H9 (cell line): ENCODE measurements at regions not wholly inside any gene's neighbourhood (a gene's known extent, or its start where the extent isn't known, plus 50 kb on each side); places are given as distances from the start of the nearest gene placed in this dataset.
"Not testable (repeated sequence)": the region's sequence is repeated elsewhere in the genome, so short reads cannot be mapped to it uniquely, and the experiment has no call there.

Source experiments
- DNase-seq: peaks from one replicate; pipeline ENCODE4 v3.0.0-alpha.2; 2017
- H2AFZ ChIP-seq: one replicate; pipeline ENCODE4 v1.6.1; 2013; ENCODE audit warnings: mild to moderate bottlenecking, low read length, control low read depth, moderate library complexity
- H2AK5ac ChIP-seq: 2 replicates; pipeline ENCODE4 v1.6.1; 2013; ENCODE audit warnings: low read length, control low read depth, mixed read lengths; ENCODE audit not compliant: insufficient read length
- H2BK120ac ChIP-seq: one replicate; pipeline ENCODE4 v1.6.1; 2013; ENCODE audit warnings: low read depth, mild to moderate bottlenecking, low read length, control low read depth, inconsistent platforms; ENCODE audit not compliant: poor library complexity, severe bottlenecking
- H2BK12ac ChIP-seq: 2 replicates; pipeline ENCODE4 v1.6.1; 2013; ENCODE audit warnings: low read length, control low read depth, mixed read lengths, low read depth; ENCODE audit not compliant: insufficient read length
- H2BK15ac ChIP-seq: 2 replicates; pipeline ENCODE4 v1.6.1; 2013; ENCODE audit warnings: low read depth, low read length, control low read depth
- H2BK20ac ChIP-seq: one replicate; pipeline ENCODE4 v1.6.1; 2013; ENCODE audit warnings: low read depth, mild to moderate bottlenecking, low read length, control low read depth, inconsistent platforms; ENCODE audit not compliant: poor library complexity, severe bottlenecking
- H2BK5ac ChIP-seq: 2 replicates; pipeline ENCODE4 v1.6.1; 2013; ENCODE audit warnings: low read length, control low read depth, mixed read lengths; ENCODE audit not compliant: insufficient read length
- H3K14ac ChIP-seq: 2 replicates; pipeline ENCODE4 v1.6.1; 2013; ENCODE audit warnings: low read length, control low read depth; ENCODE audit not compliant: insufficient read depth
- H3K18ac ChIP-seq: 2 replicates; pipeline ENCODE4 v1.6.1; 2013; ENCODE audit warnings: low read depth, mild to moderate bottlenecking, mixed read lengths, low read length, control low read depth; ENCODE audit not compliant: insufficient read length
- H3K23ac ChIP-seq: 2 replicates; pipeline ENCODE4 v1.6.1; 2013; ENCODE audit warnings: low read length, control low read depth, mixed read lengths, low read depth; ENCODE audit not compliant: insufficient read length
- H3K23me2 ChIP-seq: 2 replicates; pipeline ENCODE4 v1.6.1; 2013; ENCODE audit warnings: low read depth, mild to moderate bottlenecking, mixed read lengths, low read length, control low read depth; ENCODE audit not compliant: insufficient read length, poor library complexity, severe bottlenecking
- H3K27ac ChIP-seq: 2 replicates; pipeline ENCODE4 v1.5.1; 2013; ENCODE audit warnings: low read length, control low read depth, mixed read lengths, low read depth; ENCODE audit not compliant: insufficient read length
- H3K27me3 ChIP-seq: 2 replicates; pipeline ENCODE4 v1.6.1; 2013; ENCODE audit warnings: low read length, control low read depth, inconsistent platforms; ENCODE audit not compliant: insufficient read depth
- H3K4ac ChIP-seq: 2 replicates; pipeline ENCODE4 v1.6.1; 2013; ENCODE audit warnings: low read depth, mild to moderate bottlenecking, control low read depth, inconsistent platforms, low read length, moderate library complexity
- H3K4me1 ChIP-seq: 2 replicates; pipeline ENCODE4 v1.6.1; 2013; ENCODE audit warnings: low read length, control low read depth, inconsistent platforms; ENCODE audit not compliant: insufficient read depth
- H3K4me2 ChIP-seq: 2 replicates; pipeline ENCODE4 v1.6.1; 2013; ENCODE audit warnings: low read length, control low read depth, mixed read lengths; ENCODE audit not compliant: insufficient read length, insufficient read depth
- H3K56ac ChIP-seq: 2 replicates; pipeline ENCODE4 v1.6.1; 2013; ENCODE audit warnings: low read depth, mild to moderate bottlenecking, mixed read lengths, low read length, control low read depth; ENCODE audit not compliant: insufficient read length
- H3K79me1 ChIP-seq: 2 replicates; pipeline ENCODE4 v1.6.1; 2013; ENCODE audit warnings: low read depth, mild to moderate bottlenecking, moderate library complexity, low read length, control low read depth, inconsistent platforms; ENCODE audit not compliant: insufficient read depth, poor library complexity, severe bottlenecking
- H3K79me2 ChIP-seq: 2 replicates; pipeline ENCODE4 v1.6.1; 2013; ENCODE audit warnings: low read length, control low read depth, inconsistent platforms; ENCODE audit not compliant: insufficient read depth
- H3K9ac ChIP-seq: 2 replicates; pipeline ENCODE4 v1.6.1; 2013; ENCODE audit warnings: low read length, control low read depth, mixed read lengths; ENCODE audit not compliant: insufficient read length; ENCODE audit errors: extremely low read depth
- H3K9me3 ChIP-seq: one replicate; pipeline ENCODE4 v1.6.1; 2013; ENCODE audit warnings: low read depth, low read length, inconsistent platforms; ENCODE audit not compliant: control insufficient read depth
- H3T11ph ChIP-seq: one replicate; pipeline ENCODE4 v1.6.1; 2013; ENCODE audit warnings: mild to moderate bottlenecking, low read length, control low read depth, inconsistent platforms
- H4K20me1 ChIP-seq: one replicate; pipeline ENCODE4 v1.6.1; 2013; ENCODE audit not compliant: control insufficient read depth, insufficient read length, insufficient read depth
- H4K5ac ChIP-seq: 2 replicates; pipeline ENCODE4 v1.6.1; 2013; ENCODE audit warnings: low read depth, mild to moderate bottlenecking, mixed read lengths, low read length, control low read depth; ENCODE audit not compliant: insufficient read length
- H4K8ac ChIP-seq: replicated peaks from 2 replicates; pipeline ENCODE4 v1.6.1; 2013; ENCODE audit warnings: low read length, control low read depth, mixed read lengths, low read depth; ENCODE audit not compliant: insufficient read length
- H4K91ac ChIP-seq: 2 replicates; pipeline ENCODE4 v1.6.1; 2013; ENCODE audit warnings: low read depth, mild to moderate bottlenecking, moderate library complexity, mixed read lengths, low read length, control low read depth; ENCODE audit not compliant: insufficient read length
- H3K27ac Mint-ChIP-seq, 3 experiments: 2 replicates in 2 of 3; 3 replicates in 1 of 3; pipeline ENCODE4 v1.8.0; 2020 to 2021; ENCODE audit warnings: mixed read lengths in 3 of 3, mild to moderate bottlenecking in 1 of 3, moderate library complexity in 1 of 3
- H3K27me3 Mint-ChIP-seq: 2 replicates; pipeline ENCODE4 v1.8.0; 2021; ENCODE audit warnings: low read depth, mild to moderate bottlenecking, moderate library complexity, mixed read lengths
- H3K36me3 Mint-ChIP-seq, 3 experiments: 2 replicates in 2 of 3; 3 replicates in 1 of 3; pipeline ENCODE4 v1.8.0; 2020 to 2021; ENCODE audit warnings: low read depth in 3 of 3, mixed read lengths in 3 of 3; ENCODE audit not compliant: insufficient read depth in 1 of 3
- H3K4me1 Mint-ChIP-seq, 2 experiments: 2 replicates each; pipeline ENCODE4 v1.8.0; 2020; ENCODE audit warnings: mixed read lengths in 2 of 2
- H3K4me3 Mint-ChIP-seq, 2 experiments: 2 replicates in 1 of 2; 3 replicates in 1 of 2; pipeline ENCODE4 v1.8.0; 2020 to 2021; ENCODE audit warnings: mild to moderate bottlenecking in 2 of 2, mixed read lengths in 2 of 2, moderate library complexity in 1 of 2
- H3K9me3 Mint-ChIP-seq, 2 experiments: 2 replicates in 1 of 2; 3 replicates in 1 of 2; pipeline ENCODE4 v1.8.0; 2020; ENCODE audit warnings: mild to moderate bottlenecking in 2 of 2, mixed read lengths in 2 of 2, moderate library complexity in 1 of 2
- WGBS: extraction: QIAGEN DNeasy Blood & Tissue Kit; methylation state at CpG from one replicate; pipeline ENCODE4 v1.1.7; 2013; ENCODE audit warnings: missing lambda C conversion rate, low lambda C conversion rate, mixed read lengths; ENCODE audit not compliant: insufficient read length; ENCODE audit errors: extremely low coverage; 5-methylcytosine and 5-hydroxymethylcytosine counted together

- not testable (repeated sequence) for H3K79me1 ChIP-seq, H2BK12ac ChIP-seq, H2BK15ac ChIP-seq, H4K91ac ChIP-seq, H2BK5ac ChIP-seq, H3K23me2 ChIP-seq, H3K18ac ChIP-seq, H3K9ac ChIP-seq, H3T11ph ChIP-seq, H3K27ac Mint-ChIP-seq, H3K4me1 Mint-ChIP-seq, H3K4me2 ChIP-seq, H3K4me3 Mint-ChIP-seq, H3K27me3 ChIP-seq, H3K14ac ChIP-seq, H3K79me2 ChIP-seq, H3K56ac ChIP-seq, H3K4me1 ChIP-seq, H3K4ac ChIP-seq, H2BK20ac ChIP-seq, H2AFZ ChIP-seq, H3K23ac ChIP-seq, H4K5ac ChIP-seq, DNase-seq, H4K8ac ChIP-seq, H3K27ac ChIP-seq, H4K20me1 ChIP-seq, H2AK5ac ChIP-seq, H2BK120ac ChIP-seq
- no CpG with 5 or more reads among the region's 17 CpGs for WGBS
- Mint-ChIP-seq H3K36me3 (peaks cover 13 to 23% (median 16%) of the 10 kb centered on the region in 3 experiments), H3K27me3 (peaks cover 10% of the 10 kb centered on the region), H3K9me3 (peaks cover 71 to 73% of the 10 kb centered on the region in 2 experiments)
- H3K9me3 ChIP-seq = peaks cover 27% of the 10 kb centered on the region
These were observed 104.7 kb upstream of the FOXD4L5 start for GRCh38 chr9:65389710-65390109.

GRCh38 chr9:65389216-65389615, 104.2 kb upstream of the FOXD4L5 start:
- not testable (repeated sequence) for DNase-seq, H4K8ac ChIP-seq, H4K5ac ChIP-seq, H3K79me2 ChIP-seq, H3K4me1 Mint-ChIP-seq, H2AK5ac ChIP-seq, H3K4me2 ChIP-seq, H2BK120ac ChIP-seq, H3T11ph ChIP-seq, H3K79me1 ChIP-seq, H3K4ac ChIP-seq, H3K56ac ChIP-seq, H3K9ac ChIP-seq, H4K20me1 ChIP-seq, H3K27me3 ChIP-seq, H3K18ac ChIP-seq, H2BK5ac ChIP-seq, H3K27ac Mint-ChIP-seq, H2BK20ac ChIP-seq, H3K27ac ChIP-seq, H2BK12ac ChIP-seq, H3K23ac ChIP-seq, H2BK15ac ChIP-seq, H3K4me1 ChIP-seq, H3K4me3 Mint-ChIP-seq, H2AFZ ChIP-seq, H3K14ac ChIP-seq, H4K91ac ChIP-seq, H3K23me2 ChIP-seq
- H3K27me3 Mint-ChIP-seq = peaks cover 10% of the 10 kb centered on the region
- H3K9me3 Mint-ChIP-seq = peaks cover 73 to 74% of the 10 kb centered on the region in 2 experiments
- peaks cover 31% of the 10 kb centered on the region for H3K9me3 ChIP-seq
- H3K36me3 Mint-ChIP-seq = peaks cover 12 to 24% (median 16%) of the 10 kb centered on the region in 3 experiments
- no CpG with 5 or more reads among the region's 28 CpGs for WGBS
